Neural cell (in vitro differentiated cells): ENCODE measurements at regions not wholly inside any gene's neighbourhood (a gene's known extent, or its start where the extent isn't known, plus 50 kb on each side); places are given as distances from the start of the nearest gene placed in this dataset.

Experiments used
- H2AFZ ChIP-seq: fragments of 200-600, 300-800 bp; sonication (generic), shearing (Covaris generic); 2 replicates; pipeline ENCODE4 v1.6.0; 2014; ENCODE audit warnings: low read depth, mild to moderate bottlenecking, antibody characterized with exemption, low read length, moderate library complexity
- H3F3A ChIP-seq: fragments of 200-600 bp; shearing (Covaris generic); 2 replicates; pipeline ENCODE4 v1.6.1; 2016; ENCODE audit warnings: mild to moderate bottlenecking, moderate library complexity, mixed read lengths, antibody characterized with exemption, low read length; ENCODE audit not compliant: insufficient read depth, poor library complexity, severe bottlenecking
- H3K27ac ChIP-seq: fragments of 200-600, 300-800 bp; sonication (generic), shearing (Covaris generic); 2 replicates; pipeline ENCODE4 v1.5.1; 2014; ENCODE audit warnings: mild to moderate bottlenecking, low read length, moderate library complexity
- H3K27me3 ChIP-seq: fragments of 300-800, 200-600 bp; sonication (generic), shearing (Covaris generic); 2 replicates; pipeline ENCODE4 v1.6.0; 2014; ENCODE audit warnings: mild to moderate bottlenecking, low read depth, low read length, moderate library complexity; ENCODE audit not compliant: insufficient read depth
- H3K36me3 ChIP-seq: fragments of 300-800, 200-600 bp; sonication (generic), shearing (Covaris generic); 2 replicates; pipeline ENCODE4 v1.5.1; 2014; ENCODE audit warnings: mild to moderate bottlenecking, antibody characterized with exemption, low read length, moderate library complexity; ENCODE audit not compliant: insufficient read depth
- H3K4me2 ChIP-seq: fragments of 300-800, 200-600 bp; sonication (generic), shearing (Covaris generic); 2 replicates; pipeline ENCODE4 v1.6.0; 2014; ENCODE audit warnings: mild to moderate bottlenecking, low read length
- H3K4me3 ChIP-seq: fragments of 300-800, 200-600 bp; sonication (generic), shearing (Covaris generic); 2 replicates; pipeline ENCODE4 v1.5.1; 2014; ENCODE audit warnings: mild to moderate bottlenecking, low read length, moderate library complexity
- H3K79me2 ChIP-seq: fragments of 200-600 bp; shearing (Covaris generic); replicated peaks from 2 replicates; pipeline ENCODE4 v1.6.0; 2014; ENCODE audit warnings: mild to moderate bottlenecking, low read length, moderate library complexity; ENCODE audit not compliant: insufficient read depth
- H3K9ac ChIP-seq: fragments of 300-800, 200-600 bp; sonication (generic), shearing (Covaris generic); 2 replicates; pipeline ENCODE4 v1.6.1; 2016; ENCODE audit warnings: mild to moderate bottlenecking, low read length, mixed read lengths
- H3K9me2 ChIP-seq: fragments of 200-600 bp; shearing (Covaris generic); 2 replicates; pipeline ENCODE4 v1.6.1; 2016; ENCODE audit warnings: mild to moderate bottlenecking, low read length, mixed read lengths; ENCODE audit not compliant: insufficient read depth
- H3K9me3 ChIP-seq: fragments of 200-600, 300-800 bp; sonication (generic), shearing (Covaris generic); 2 replicates; pipeline ENCODE4 v1.6.1; 2016; ENCODE audit warnings: mild to moderate bottlenecking, mixed run types, low read length, moderate library complexity, mixed read lengths
- H4K20me1 ChIP-seq: fragments of 200-600 bp; shearing (Covaris generic); 2 replicates; pipeline ENCODE4 v1.6.1; 2016; ENCODE audit warnings: mild to moderate bottlenecking, mixed run types; ENCODE audit not compliant: insufficient read depth
- EP300 ChIP-seq: fragments of 450-650 bp; conservative IDR thresholded peaks from 2 replicates; pipeline ENCODE4 v1.6.1; 2014; ENCODE audit warnings: antibody characterized with exemption, mild to moderate bottlenecking, moderate library complexity; ENCODE audit not compliant: poor library complexity, severe bottlenecking
- EZH2 ChIP-seq: fragments of 200-600, 300-800 bp; shearing (Covaris generic), sonication (generic); IDR thresholded peaks from 2 replicates; pipeline ENCODE4 v1.6.1; 2014; ENCODE audit warnings: antibody characterized with exemption, low read length, borderline replicate concordance, mild to moderate bottlenecking; ENCODE audit not compliant: insufficient read depth, poor library complexity, severe bottlenecking
- MXI1 ChIP-seq: fragments of 450-650 bp; conservative IDR thresholded peaks from 2 replicates; pipeline ENCODE4 v1.6.1; 2014; ENCODE audit warnings: antibody characterized with exemption, mild to moderate bottlenecking; ENCODE audit not compliant: poor library complexity, severe bottlenecking
- POLR2AphosphoS5 ChIP-seq: IDR thresholded peaks from 2 replicates; pipeline ENCODE4 v1.6.1; 2012
- RAD21 ChIP-seq: fragments of 450-650 bp; conservative IDR thresholded peaks from 2 replicates; pipeline ENCODE4 v1.6.1; 2014; ENCODE audit warnings: antibody characterized with exemption, mild to moderate bottlenecking, moderate library complexity
- SMC3 ChIP-seq: fragments of 450-650 bp; conservative IDR thresholded peaks from 2 replicates; pipeline ENCODE4 v1.6.1; 2014; ENCODE audit warnings: antibody characterized with exemption, mild to moderate bottlenecking, moderate library complexity; ENCODE audit not compliant: poor library complexity
- TAF1 ChIP-seq: IDR thresholded peaks from 2 replicates; pipeline ENCODE4 v1.6.1; 2012; ENCODE audit warnings: low read depth
- TF ChIP-seq, protein P1 (sequence below): fragments of 450-650 bp; IDR thresholded peaks from 2 replicates; pipeline ENCODE4 v1.5.1; 2014; ENCODE audit warnings: antibody characterized with exemption, mild to moderate bottlenecking, moderate library complexity; ENCODE audit not compliant: poor library complexity, severe bottlenecking
- TF ChIP-seq, protein P2 (sequence below): IDR thresholded peaks from 2 replicates; pipeline ENCODE4 v1.6.1; 2012; ENCODE audit warnings: borderline replicate concordance

DNA sequence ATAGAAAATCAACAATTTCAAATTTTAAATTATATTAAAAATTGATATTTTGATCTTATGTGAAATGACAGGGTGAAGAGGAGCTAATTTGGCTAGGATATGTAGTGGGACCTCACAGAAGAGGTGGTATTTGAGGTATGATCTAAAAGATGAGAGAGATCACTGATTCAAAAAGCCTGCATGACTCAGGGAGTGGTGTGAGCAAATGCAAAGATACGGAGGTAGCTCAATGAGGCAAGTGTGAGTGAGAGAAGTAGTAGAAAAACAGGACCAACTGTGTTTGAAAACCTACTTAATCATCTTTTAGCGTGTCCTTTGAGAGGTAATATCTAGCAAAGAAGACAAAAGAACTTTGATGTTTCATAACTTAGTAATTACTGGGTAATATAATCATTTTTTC, 557.5 kb downstream of the DSC3 start:
- no peaks in the 10 kb centered on the region for H4K20me1 ChIP-seq
- no peaks in the 10 kb centered on the region for H3K27me3 ChIP-seq
- no peak overlapping the region for H3K4me3 ChIP-seq
- no peaks in the 10 kb centered on the region for H3F3A ChIP-seq
- H3K9ac ChIP-seq: no peak overlapping the region
- H3K9me3 ChIP-seq: no peaks in the 10 kb centered on the region
- H3K9me2 ChIP-seq: no peaks in the 10 kb centered on the region
- no peak overlapping the region for H3K27ac ChIP-seq
- H2AFZ ChIP-seq: no peak overlapping the region
- H3K36me3 ChIP-seq: no peaks in the 10 kb centered on the region
- no peaks in the 10 kb centered on the region for H3K79me2 ChIP-seq
- H3K4me2 ChIP-seq: no peak overlapping the region
- TF ChIP-seq EZH2 (no peak), SMC3 (no peak), TAF1 (no peak), MXI1 (no peak), POLR2AphosphoS5 (no peak), EP300 (no peak), RAD21 (no peak)
- TF ChIP-seq, protein P1, sequence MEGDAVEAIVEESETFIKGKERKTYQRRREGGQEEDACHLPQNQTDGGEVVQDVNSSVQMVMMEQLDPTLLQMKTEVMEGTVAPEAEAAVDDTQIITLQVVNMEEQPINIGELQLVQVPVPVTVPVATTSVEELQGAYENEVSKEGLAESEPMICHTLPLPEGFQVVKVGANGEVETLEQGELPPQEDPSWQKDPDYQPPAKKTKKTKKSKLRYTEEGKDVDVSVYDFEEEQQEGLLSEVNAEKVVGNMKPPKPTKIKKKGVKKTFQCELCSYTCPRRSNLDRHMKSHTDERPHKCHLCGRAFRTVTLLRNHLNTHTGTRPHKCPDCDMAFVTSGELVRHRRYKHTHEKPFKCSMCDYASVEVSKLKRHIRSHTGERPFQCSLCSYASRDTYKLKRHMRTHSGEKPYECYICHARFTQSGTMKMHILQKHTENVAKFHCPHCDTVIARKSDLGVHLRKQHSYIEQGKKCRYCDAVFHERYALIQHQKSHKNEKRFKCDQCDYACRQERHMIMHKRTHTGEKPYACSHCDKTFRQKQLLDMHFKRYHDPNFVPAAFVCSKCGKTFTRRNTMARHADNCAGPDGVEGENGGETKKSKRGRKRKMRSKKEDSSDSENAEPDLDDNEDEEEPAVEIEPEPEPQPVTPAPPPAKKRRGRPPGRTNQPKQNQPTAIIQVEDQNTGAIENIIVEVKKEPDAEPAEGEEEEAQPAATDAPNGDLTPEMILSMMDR: no peak
- TF ChIP-seq, protein P2, sequence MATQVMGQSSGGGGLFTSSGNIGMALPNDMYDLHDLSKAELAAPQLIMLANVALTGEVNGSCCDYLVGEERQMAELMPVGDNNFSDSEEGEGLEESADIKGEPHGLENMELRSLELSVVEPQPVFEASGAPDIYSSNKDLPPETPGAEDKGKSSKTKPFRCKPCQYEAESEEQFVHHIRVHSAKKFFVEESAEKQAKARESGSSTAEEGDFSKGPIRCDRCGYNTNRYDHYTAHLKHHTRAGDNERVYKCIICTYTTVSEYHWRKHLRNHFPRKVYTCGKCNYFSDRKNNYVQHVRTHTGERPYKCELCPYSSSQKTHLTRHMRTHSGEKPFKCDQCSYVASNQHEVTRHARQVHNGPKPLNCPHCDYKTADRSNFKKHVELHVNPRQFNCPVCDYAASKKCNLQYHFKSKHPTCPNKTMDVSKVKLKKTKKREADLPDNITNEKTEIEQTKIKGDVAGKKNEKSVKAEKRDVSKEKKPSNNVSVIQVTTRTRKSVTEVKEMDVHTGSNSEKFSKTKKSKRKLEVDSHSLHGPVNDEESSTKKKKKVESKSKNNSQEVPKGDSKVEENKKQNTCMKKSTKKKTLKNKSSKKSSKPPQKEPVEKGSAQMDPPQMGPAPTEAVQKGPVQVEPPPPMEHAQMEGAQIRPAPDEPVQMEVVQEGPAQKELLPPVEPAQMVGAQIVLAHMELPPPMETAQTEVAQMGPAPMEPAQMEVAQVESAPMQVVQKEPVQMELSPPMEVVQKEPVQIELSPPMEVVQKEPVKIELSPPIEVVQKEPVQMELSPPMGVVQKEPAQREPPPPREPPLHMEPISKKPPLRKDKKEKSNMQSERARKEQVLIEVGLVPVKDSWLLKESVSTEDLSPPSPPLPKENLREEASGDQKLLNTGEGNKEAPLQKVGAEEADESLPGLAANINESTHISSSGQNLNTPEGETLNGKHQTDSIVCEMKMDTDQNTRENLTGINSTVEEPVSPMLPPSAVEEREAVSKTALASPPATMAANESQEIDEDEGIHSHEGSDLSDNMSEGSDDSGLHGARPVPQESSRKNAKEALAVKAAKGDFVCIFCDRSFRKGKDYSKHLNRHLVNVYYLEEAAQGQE: no peak

DNA sequence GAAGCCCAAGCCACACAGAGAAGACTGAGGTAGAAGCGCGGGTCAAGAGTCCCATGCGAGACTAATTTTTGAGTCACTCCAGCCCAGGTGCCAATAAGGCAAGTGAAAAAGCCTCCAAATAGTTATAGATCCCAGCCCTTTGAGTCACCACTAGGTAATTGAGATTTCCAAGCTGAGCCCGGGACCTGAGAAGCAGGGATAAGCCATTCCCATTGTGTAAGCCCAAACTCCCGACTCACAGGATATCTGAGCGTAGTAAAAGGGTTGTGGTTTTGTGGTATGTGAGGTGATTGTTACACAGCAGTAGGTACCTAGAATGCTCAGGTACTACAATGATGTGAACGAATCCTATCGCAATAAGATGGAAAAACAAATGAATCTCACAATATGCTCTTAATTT, 560.7 kb downstream of the DSC3 start:
- Histone ChIP-seq H3K4me3 (no peak overlapping the region), H3K9me2 (no peaks in the 10 kb centered on the region), H3K27ac (no peak overlapping the region), H3K27me3 (no peaks in the 10 kb centered on the region), H3K9me3 (no peaks in the 10 kb centered on the region), H3K9ac (no peak overlapping the region), H3K36me3 (no peaks in the 10 kb centered on the region), H3K4me2 (no peak overlapping the region), H4K20me1 (no peaks in the 10 kb centered on the region), H3F3A (no peaks in the 10 kb centered on the region), H2AFZ (no peak overlapping the region), H3K79me2 (no peaks in the 10 kb centered on the region)
- no peak for TF ChIP-seq MXI1
- TF ChIP-seq, protein P1: no peak
- TF ChIP-seq SMC3: no peak
